Left renal cortex interstitium (tissue), 4 donors: ENCODE measurements at regions not wholly inside any gene's neighbourhood (a gene's known extent, or its start where the extent isn't known, plus 50 kb on each side); places are given as distances from the start of the nearest gene placed in this dataset.
"Not testable (repeated sequence)": the region's sequence is repeated elsewhere in the genome, so short reads cannot be mapped to it uniquely, and the experiment has no call there.

Source experiments
- DNase-seq, 4 donors: peaks; one replicate each; pipeline ENCODE4 v3.0.0-alpha.2; 2013; ENCODE audit warnings: low read depth in 4 of 4, low spot score in 2 of 4, missing footprints in 1 of 4

DNA sequence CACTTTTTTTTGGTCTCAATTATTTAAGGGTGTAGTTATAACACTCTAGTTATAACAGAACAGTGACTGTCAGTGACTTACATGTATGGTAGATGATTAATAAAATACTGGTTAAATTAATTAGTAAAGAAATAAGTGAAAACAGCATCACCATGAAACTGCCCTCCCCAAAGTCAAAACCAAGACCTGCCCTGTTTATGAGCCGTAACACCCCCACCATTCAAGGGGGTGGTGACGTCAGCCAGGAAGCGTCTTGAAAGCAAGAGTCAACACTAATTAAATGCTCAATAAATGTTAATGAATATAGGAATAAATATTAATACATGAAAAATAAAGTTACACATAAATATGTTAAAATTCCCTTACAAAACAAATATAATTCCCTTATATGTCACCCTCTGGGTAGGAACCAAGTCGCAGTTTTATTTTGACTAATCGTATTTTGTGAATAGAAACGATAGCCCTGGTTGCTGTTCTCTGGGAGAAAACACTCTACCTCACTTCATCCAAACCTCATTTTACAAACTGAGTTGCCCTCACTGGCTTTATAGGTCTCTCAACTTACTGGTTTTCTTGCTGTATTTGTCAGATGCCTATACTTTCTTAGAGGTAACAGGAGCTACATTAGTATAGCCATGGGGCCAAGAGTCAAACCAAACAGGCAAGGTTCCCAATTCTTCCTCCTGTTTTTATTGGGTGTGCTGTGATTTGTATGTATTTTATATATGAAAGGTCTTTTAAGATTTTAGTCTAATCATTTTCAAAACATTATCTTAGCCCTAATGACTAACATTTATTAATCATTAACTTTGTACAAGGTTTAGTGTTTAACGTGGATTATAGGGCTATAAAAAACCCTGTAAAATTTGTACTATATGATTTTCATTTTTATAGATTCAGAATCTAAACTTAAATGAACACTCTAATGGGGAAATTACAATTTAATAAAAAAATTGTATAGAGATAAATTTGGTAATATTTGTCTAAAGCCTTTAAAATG is 227.9 kb upstream of the IRAK1BP1 start:
- DNase-seq, result no peak

DNA sequence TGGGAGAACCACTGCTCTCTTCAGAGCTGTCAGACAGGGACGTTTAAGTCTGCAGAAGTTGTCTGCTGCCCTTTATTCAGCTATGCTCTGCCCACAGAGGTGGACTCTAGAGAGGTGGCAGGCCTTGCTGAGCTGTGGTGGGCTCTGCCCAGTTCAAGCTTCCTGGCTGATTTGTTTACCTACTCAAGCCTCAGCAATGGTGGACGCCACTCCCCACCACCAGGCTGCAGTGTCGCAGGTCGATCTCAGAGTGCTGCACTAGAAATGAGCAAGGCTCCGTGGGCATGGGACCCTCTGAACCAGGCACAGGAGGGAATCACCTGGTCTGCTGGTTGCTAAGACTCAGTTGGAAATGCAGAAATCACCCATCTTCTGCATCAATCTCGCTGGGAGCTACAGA is 223.4 kb upstream of the IRAK1BP1 start:
- not testable (repeated sequence) for DNase-seq

DNA sequence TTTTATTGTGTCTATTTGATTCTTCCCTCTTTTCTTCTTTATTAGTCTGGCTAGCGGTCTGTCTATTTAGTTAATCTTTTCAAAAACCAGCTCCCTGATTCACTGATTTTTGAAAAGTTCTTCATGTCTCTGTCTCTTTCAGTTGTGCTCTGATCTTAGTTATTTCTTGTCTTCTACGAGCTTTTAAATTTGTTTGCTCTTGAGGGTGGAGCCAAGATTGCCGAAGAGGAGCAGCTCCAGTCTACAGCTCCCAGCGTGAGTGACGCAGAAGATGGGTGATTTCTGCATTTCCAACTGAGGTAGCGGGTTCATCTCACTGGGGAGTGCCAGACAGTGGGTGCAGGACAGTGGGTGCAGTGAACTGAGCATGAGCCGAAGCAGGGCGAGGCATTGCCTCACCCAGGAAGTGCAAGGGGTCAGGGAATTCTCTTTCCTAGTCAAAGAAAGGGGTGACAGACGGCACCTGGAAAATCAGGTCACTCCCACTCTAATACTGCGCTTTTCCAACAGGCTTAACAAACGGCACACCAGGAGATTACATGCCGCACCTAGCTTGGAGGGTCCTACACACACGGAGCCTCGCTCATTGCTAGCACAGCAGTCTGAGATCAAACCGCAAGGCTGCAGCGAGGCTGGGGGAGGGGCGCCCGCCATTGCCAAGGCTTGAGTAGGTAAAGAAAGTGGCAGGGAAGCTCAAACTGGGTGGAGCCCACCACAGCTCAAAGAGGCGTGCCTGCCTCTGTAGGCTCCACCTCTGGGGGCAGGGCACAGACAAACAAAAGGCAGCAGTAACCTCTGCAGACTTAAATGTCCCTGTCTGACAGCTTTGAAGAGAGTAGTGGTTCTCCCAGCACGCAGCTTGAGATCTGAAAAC is 220.6 kb upstream of the IRAK1BP1 start:
- not testable (repeated sequence) for DNase-seq

DNA sequence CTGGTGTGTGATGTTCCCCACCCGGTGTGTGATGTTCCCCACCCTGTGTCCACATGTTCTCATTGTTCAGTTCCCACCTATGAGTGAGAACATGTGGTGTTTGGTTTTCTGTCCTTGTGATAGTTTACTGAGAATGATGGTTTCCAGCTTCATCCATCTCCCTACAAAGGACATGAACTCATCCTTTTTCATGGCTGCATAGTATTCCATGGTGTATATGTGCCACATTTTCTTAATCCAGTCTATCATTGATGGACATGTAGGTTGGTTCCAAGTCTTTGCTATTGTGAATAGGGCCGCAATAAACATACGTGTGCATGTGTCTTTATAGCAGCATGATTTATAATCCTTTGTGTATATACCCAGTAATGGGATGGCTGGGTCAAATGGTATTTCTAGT is 201.5 kb upstream of the IRAK1BP1 start:
- not testable (repeated sequence) for DNase-seq

DNA sequence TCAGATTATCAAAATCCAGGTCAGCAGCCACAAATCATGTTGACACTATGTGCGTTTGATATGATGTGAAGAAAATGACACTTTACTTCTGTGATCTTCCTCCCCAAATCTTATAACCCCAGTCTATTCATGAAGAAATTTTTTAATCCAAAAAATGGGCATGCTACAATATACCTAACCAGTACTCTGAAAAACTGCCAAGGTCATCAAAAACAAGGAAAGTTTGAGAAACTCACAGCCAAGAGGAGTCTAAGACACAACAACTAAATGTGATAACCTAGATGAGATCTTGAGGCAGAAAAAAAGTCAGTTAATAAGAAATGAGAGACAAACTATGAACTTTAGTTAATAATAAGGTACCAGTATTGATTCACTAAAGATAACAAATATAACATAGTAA is 200.6 kb upstream of the IRAK1BP1 start:
- DNase-seq, result no peak

DNA sequence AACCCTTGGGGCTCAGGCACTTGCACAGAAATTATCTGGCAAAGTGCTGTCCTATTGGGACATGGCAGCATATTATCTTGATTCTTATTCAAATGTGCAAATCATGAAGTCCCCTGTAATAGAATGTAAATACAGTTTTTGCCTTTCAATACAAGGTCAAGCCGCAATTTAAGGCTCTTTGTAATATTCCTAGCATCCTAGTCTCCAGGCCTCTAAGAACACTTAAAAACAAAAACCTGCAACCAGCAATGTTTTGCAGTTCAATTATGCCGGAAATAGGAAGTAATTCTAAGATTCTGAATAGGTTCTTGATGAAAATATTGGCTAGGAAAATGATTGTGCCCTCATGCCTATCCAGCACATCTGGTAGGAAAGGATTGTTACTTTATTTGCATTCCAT is 197.2 kb upstream of the IRAK1BP1 start:
- DNase-seq, result no peak

DNA sequence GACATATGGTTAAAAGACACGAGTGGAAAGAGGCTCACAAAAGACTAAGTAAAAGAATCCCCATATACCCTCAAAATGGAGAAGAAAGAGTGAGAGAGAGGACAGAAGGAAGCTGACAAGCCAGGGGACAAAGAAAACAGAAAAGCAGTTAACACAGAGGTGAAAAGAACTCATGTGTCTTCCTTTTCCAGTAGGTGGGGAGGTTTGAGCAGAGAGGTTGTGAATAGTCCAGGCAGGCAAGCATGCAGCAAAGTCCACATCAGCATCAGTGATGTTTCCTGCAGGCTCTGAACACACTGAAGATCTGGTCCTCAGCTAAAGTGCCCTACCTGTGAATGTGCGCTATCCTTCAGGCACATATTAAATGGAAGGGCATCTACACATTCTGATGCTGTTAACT is 196.5 kb upstream of the IRAK1BP1 start:
- DNase-seq, result no peak

DNA sequence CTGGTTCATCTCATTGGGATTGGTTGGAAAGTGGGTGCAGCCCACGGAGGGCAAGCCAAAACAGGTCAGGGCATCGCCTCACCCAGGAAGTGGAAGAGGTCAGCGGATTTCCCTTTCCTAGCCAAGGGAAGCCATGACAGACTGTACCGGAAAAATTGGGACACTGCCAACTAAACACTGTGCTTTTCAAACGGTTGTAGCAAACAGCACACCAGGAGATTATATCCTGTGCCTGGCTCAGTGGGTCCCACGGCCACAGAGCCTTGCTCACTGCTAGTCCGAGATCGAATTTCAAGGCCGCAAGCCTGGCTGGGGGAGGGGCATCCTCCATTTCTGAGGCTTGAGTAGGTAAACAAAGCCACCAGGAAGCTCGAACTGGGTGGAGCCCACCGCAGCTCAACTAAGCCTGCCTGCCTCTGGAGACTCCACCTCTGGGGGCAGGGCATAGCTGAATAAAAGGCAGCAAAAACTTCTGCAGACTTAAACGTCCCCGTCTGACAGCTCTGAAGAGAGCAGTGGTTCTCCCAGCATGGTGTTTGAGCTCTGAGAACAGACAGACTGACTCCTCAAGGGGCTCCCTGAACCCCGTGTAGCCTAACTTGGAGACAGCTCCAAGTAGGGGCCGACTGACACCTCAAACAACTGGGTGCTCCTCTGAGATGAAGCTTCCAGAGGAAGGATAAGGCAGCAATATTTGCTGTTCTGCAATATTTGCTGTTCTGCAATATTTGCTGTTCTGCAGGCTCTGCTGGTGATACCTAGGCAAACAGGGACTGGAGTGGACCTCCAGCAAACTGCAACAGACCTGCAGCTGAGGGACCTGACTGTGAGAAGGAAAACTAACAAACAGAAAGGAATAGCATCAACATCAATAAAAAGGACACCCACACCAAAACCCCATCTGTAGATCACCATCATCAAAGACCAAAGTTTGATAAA is 191.0 kb upstream of the IRAK1BP1 start:
- not testable (repeated sequence) for DNase-seq

DNA sequence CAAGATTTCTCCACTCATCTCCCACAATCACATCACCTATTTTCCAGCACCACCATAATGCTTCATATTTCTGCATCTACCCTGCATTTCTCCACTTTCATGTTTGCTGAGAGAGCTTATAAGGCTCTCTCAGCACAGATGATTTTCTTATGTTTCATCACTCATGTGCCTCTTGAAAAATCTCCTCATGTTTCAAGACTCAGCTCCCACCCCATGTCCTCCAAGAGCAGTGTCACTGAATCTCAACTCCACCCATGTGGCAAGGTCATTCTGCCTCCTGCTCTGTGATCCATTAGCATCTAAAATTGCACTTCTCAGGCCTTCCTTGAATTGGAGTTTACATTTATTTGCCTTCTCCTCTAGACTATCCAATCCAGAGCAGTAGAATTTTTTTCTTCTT is 178.7 kb upstream of the IRAK1BP1 start:
- no peak for DNase-seq

DNA sequence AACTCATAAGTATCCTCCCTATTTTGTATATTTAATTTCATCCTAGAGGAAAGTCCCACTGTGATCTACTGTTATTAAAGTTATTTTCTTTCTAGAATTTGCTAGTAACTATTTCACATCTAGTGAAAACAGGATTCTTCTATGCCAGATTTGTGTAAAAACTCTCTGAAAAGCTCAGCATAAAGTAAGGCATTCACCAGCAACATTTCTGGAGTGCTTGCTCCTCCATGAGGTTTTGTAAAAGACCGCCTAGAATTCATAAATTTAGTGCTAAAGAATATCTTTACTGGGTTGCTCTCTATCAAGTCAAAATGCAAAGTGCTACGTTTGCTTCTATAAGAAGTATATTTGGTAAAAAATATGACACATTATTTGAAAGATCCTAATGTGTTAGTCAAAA is 173.5 kb upstream of the IRAK1BP1 start:
- DNase-seq, result no peak

DNA sequence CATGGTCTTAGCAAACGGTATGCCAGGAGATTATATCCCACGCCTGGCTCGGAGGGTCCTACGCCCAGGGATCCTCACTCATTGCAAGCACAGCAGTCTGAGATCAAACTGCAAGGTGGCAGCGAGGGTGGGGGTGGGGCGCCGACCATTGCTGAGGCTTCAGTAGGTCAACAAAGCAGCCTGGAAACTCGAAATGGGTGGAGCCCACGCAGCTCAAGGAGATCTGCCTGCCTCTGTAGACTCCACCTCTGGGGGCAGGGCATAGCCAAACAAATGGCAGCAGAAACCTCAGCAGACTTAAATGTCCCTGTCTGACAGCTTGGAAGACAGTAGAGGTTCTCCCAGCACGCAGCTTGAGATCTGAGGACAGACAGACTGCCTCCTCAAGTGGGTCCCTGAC is 172.7 kb upstream of the IRAK1BP1 start:
- not testable (repeated sequence) for DNase-seq

DNA sequence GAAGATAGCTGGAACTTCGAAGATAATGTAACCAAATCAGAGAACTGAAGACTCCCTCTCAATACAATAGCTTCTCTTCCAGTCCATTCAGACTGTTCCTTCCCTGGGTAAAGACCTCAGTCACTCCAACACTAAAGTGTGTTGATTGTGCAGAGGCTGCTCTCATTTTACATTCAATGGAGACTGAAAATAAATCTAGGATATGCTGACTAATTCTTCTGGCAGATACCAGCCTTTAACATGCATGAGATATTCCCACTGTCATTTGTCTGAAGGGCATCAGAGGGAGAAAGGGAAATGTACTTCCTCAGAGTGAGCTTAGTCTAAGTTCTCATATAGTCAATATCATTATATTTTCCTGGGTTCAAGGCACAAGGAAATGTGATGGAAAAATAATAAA is 166.4 kb upstream of the IRAK1BP1 start:
- DNase-seq, result no peak

DNA sequence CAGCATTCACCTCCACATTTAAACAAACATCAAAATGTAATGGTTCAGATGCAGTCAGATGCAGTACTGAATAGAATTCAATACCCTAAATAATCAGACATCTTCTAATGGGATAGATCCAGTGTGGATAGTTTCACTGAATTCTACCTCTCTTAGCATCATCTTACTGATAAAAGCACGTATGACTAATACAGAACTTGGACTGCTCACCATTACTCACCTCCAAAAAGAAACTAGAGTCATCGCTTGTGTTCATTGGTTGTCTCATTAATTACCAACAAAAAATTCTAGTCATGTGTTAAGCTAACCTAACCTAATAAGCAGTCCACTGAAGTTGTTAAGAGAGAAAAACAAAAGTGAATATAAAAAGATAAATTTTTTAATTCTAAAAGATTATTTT is 165.9 kb upstream of the IRAK1BP1 start:
- DNase-seq, result no peak

DNA sequence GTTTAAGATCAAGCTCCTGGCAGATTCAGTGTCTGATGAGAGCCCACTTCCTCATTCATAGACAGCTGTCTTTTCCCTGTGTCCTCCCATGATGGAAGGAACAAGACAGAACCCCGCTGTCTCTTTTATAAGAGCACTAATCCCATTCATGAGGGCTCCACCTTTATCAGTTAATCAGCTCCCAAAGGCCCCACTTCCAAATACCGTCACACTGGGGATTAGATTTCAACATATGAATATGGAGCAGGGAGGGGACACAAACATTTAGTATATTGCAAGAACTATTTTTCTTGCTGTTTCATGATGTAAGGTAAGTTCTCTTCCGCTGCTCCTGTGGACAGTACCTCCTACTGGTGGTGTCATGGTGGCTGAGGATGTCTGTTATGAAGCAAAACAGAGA is 158.3 kb upstream of the IRAK1BP1 start:
- DNase-seq, result no peak

DNA sequence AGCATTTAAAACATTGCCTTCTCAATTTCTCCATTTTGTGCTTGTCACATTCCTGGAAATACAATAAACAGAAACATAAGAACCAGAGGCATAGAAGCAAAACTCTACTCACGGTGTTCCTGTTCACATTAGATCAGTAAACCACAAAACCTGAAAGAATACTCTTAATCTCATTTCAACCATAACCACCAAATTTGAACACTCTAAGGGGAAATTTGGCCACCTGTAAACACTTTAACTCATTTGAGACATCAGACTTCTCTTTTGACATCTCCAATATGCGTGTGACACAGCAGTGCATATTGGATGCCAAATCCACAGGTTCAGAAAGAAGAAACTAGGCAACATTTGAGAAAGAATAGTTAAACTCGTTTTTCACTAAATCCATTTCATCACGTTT is 153.8 kb upstream of the IRAK1BP1 start:
- no peak for DNase-seq

DNA sequence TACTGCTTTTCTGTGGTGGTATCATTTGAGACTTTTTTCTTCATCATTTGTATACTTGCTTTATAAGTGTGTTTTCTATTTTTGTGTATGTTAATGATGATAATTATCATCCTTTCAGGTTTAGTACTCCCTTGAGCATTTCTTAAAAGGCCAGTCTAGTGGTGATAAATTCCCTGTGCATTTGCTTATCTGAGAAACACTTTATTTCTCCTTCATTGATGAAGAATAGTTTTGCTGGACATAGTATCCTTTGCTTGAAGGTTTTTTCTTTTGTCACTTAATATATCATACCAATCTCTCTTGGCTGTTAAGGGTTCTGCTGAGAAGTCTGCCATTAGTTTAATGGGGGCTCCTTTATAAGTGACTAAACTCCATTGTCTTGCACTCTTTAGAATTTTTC is 123.2 kb upstream of the IRAK1BP1 start:
- DNase-seq, result no peak

DNA sequence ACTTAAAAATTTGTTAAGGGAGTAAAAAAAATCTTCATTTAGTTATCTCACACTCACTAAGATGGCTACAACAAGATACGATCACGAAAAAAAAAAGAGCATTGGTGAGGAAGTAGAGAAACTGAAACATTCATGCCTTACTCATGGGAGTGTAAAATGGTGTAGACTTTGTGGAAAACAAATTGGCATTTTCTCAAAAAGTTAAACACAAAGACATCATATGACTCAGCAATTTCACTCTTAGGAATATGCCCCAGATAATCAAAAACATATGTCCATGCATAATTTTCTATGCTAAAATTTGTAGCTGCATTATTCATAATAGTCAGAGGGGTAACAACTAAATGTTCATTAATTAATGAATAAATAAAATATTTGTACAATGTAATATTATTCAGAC is 120.9 kb upstream of the IRAK1BP1 start:
- DNase-seq, result no peak

DNA sequence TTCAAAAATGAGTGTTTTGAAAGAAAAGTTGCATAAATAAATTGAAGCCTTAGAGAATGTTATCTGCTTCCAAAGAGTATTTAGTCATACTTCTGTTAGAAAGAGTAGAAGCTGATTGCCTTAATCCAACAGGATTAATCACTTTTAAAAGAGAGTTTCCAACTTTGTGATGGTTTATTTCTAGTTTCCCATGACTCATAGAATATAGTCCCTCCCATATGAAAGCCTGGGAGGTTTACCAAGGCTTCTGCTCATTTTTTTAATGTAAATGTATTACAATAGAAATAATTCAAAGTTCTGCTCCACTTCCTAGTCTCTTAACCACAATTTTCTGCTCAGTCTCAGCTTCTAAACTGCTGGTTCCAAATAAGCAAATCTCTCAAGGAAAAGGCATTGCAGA is 118.0 kb upstream of the IRAK1BP1 start:
- no peak for DNase-seq

DNA sequence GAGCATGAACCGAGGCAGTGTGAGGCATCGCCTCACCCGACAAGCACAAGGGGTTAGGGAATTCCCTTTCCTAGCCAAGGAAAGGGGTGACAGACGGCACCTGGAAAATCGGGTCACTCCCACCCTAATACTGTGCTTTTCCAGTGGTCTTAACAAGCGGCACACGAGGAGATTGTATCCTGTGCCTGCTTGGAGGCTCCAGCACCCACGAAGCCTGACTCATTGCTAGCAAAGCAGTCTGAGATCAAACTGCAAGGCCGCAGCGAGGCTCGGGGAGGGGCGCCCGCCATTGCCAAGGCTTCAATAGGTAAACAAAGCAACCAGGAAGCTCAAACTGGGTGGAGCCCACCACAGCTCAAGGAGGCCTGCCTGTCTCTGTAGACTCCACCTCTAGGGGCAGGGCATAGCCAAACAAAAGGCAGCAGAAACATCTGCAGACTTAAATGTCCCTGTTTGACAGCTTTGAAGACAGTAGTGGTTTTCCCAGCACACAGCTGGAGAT is 109.0 kb upstream of the IRAK1BP1 start:
- DNase-seq, result not testable (repeated sequence)

DNA sequence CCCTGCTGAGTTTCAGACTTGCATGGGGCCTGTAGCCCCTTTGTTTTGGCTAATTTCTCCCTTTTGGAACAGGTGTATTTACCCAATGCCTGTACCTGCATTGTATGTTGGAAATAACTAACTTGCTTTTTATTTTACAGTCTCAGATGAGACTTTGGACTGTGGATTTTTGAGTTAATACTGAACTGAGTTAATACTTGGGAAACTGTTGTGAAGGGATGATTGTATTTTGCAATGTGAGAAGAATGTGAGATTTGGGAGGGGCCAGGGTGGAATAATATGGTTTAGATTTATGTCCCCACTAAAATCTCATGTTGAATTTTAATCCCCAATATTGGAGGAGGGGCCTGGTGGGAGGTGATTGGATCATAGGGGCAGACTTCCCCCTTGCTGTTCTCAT is 99.1 kb upstream of the IRAK1BP1 start:
- no peak for DNase-seq
